Choroid plexus epithelial cell (primary cell): ENCODE measurements at regions not wholly inside any gene's neighbourhood (a gene's known extent, or its start where the extent isn't known, plus 50 kb on each side); places are given as distances from the start of the nearest gene placed in this dataset.
"Not testable (repeated sequence)": the region's sequence is repeated elsewhere in the genome, so short reads cannot be mapped to it uniquely, and the experiment has no call there.

Source experiments
- DNase-seq: peaks from one replicate; pipeline ENCODE4 v3.0.0-alpha.2; 2010; ENCODE audit warnings: low read depth
- H3K4me3 ChIP-seq: 2 replicates; pipeline ENCODE4 v1.5.1; 2011; ENCODE audit warnings: low read depth, mild to moderate bottlenecking, control low read depth, low read length, moderate library complexity
- TF ChIP-seq, protein P1 (sequence below): conservative IDR thresholded peaks from 2 replicates; pipeline ENCODE4 v1.5.1; 2011; ENCODE audit warnings: low read depth, mild to moderate bottlenecking, control low read depth, inconsistent platforms, low read length, moderate library complexity

DNA sequence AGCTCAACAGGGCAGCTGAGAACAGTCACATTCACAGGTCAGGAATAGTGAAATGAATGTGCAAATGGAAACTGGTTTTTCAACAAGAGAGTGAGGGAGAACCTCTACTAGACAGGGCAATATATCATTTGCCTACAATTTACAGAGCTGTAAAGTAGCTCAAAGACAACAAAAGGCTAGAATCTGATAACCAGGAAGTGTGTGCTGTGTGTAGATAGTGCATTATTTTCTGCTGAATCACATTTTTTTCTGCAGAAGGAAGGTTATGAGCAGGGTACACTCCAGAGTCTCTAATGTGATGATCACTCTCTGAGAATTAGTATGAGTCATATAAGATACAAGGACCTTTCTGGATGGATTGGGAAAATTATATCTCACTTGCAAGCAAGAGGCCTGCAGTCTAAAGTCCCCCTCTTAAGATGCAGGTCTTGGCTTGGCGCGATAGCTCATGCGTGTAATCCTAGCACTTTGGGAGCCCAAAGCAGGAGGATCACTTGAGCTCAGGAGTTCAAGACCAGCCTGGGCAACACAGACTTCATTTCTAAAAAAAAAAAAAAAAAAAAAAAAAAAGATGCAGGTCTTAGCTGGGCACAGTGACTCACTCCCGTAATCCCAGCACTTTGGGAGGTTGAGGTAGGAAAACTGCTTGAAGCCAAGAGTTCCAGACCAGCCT lies 59.9 kb upstream of the COBL start:
- no peak for DNase-seq
- no peak overlapping the region for H3K4me3 ChIP-seq
- TF ChIP-seq, protein P1, sequence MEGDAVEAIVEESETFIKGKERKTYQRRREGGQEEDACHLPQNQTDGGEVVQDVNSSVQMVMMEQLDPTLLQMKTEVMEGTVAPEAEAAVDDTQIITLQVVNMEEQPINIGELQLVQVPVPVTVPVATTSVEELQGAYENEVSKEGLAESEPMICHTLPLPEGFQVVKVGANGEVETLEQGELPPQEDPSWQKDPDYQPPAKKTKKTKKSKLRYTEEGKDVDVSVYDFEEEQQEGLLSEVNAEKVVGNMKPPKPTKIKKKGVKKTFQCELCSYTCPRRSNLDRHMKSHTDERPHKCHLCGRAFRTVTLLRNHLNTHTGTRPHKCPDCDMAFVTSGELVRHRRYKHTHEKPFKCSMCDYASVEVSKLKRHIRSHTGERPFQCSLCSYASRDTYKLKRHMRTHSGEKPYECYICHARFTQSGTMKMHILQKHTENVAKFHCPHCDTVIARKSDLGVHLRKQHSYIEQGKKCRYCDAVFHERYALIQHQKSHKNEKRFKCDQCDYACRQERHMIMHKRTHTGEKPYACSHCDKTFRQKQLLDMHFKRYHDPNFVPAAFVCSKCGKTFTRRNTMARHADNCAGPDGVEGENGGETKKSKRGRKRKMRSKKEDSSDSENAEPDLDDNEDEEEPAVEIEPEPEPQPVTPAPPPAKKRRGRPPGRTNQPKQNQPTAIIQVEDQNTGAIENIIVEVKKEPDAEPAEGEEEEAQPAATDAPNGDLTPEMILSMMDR, result no peak

DNA sequence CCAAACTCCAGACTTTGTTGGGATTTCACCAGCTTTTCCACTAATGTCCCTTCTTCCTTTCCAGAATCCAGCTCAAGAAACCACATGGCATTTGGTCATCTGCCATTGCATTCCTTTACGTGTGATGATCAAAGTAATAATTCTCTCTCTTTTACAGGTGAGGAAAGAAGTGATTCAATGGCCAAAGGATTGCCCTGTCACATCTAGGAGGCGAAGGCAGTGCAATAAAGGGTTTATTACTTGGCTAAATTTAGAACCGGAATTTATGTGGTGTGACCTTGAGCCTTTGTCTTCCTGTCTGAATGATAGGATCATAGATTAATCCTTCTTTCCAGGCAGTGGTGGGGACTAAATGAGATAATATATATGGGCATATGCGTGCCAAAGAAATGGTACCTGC lies 58.3 kb upstream of the COBL start:
- H3K4me3 ChIP-seq, result no peak overlapping the region
- TF ChIP-seq, protein P1, result no peak
- no peak for DNase-seq

GRCh38 chr7:51373607-51374006 lies 57.0 kb upstream of the COBL start:
- not testable (repeated sequence) for DNase-seq, H3K4me3 ChIP-seq

- TF ChIP-seq, protein P1, result peak; percentile 37
- peak; percentile 18 for DNase-seq
- H3K4me3 ChIP-seq, result no peak overlapping the region
These were observed 53.1 kb upstream of the COBL start for GRCh38 chr7:51369746-51370145.

DNA sequence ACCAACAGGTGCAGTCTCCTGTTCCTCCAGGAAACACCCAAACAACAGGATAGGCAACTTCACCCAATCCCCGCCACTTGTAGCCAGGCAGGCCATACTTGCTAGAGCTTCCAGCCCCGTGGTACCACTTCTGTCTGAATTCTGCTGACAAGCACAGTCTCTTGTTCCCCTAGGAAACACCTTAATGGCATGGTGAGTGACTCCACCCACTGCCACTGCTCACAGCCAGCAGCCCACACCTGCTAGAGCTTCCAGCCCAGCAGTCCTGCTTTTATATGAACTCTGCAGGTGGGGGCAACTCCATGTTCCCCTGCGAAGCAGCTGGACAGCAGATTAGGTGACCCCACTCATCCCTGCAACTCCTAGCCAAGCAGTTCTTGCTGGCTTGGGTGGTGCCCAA lies 52.6 kb upstream of the COBL start:
- DNase-seq, H3K4me3 ChIP-seq: not testable (repeated sequence)

- DNase-seq, result no peak
- H3K4me3 ChIP-seq, result no peak overlapping the region
- TF ChIP-seq, protein P1, result no peak
These were observed 51.7 kb upstream of the COBL start for GRCh38 chr7:51368334-51368733.

DNA sequence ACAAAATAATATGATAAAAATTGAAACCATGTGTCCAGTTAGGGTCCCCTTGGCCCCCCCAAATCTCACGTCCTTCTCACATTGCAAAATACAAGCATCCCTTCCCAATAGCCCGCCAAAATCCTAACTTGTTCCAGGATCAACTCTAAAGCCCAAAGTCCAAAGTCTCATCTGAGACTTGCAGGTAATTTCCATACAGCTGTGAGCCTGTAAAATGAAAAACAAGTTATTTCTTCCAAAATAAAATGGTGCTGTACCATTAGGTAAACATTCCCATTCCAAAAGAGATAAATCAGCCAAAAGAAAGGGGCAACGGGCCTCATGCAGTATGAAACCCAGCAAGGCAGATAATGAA lies 51.0 kb upstream of the COBL start:
- no peak overlapping the region for H3K4me3 ChIP-seq
- TF ChIP-seq, protein P1, result no peak
- no peak for DNase-seq

- TF ChIP-seq, protein P1, result peak; percentile 66
- peak; percentile 54 for DNase-seq
- no peak overlapping the region for H3K4me3 ChIP-seq
These were observed 50.5 kb upstream of the COBL start for GRCh38 chr7:51366930-51367613.
